Cardiac fibroblast (primary cell): ENCODE measurements at regions not wholly inside any gene's neighbourhood (a gene's known extent, or its start where the extent isn't known, plus 50 kb on each side); places are given as distances from the start of the nearest gene placed in this dataset.
A peak's percentile ranks its signal among the peaks of the same experiment; 100 is the strongest.

ENCODE experiments used
- DNase-seq, 2 donors: peaks; one replicate each; pipeline versions ENCODE4 v3.0.0 to v3.0.0-alpha.2; 2010; ENCODE audit warnings: low read depth in 2 of 2
- H3K4me3 ChIP-seq, 2 donors: replicated peaks in 1 of 2; 1 replicate in 1 of 2; 2 replicates in 1 of 2; pipeline ENCODE4 v1.5.1; 2011; ENCODE audit warnings: low read depth in 2 of 2, low read length in 2 of 2, mild to moderate bottlenecking in 2 of 2, moderate library complexity in 1 of 2
- CTCF ChIP-seq: IDR thresholded peaks from one replicate; pipeline ENCODE4 v1.5.1; 2011; ENCODE audit warnings: low read depth, mild to moderate bottlenecking, low read length, inconsistent platforms

GRCh38 chr13:72132075-72132474 is 265.1 kb upstream of the DACH1 start:
- TF ChIP-seq CTCF, result no peak
- no peak for DNase-seq
- no peak overlapping the region for H3K4me3 ChIP-seq

- DNase-seq, result no peak
- H3K4me3 ChIP-seq, result no peak overlapping the region
- TF ChIP-seq CTCF, result no peak
Measured at GRCh38 chr13:72129117-72129516, 262.1 kb upstream of the DACH1 start.

GRCh38 chr13:72127031-72127430 is 260.0 kb upstream of the DACH1 start:
- no peak overlapping the region for H3K4me3 ChIP-seq
- TF ChIP-seq CTCF, result no peak
- no peak for DNase-seq

- no peak for TF ChIP-seq CTCF
- H3K4me3 ChIP-seq, result no peak overlapping the region
- peak in 1 of 2 donors; percentile 25 for DNase-seq
Measured at GRCh38 chr13:72126424-72126823, 259.4 kb upstream of the DACH1 start.

GRCh38 chr13:72125561-72125960 is 258.6 kb upstream of the DACH1 start:
- peak in 1 of 2 donors; percentile 66 for DNase-seq
- no peak overlapping the region for H3K4me3 ChIP-seq
- no peak for TF ChIP-seq CTCF

- DNase-seq, result no peak
- no peak for TF ChIP-seq CTCF
- H3K4me3 ChIP-seq, result no peak overlapping the region
Measured at GRCh38 chr13:72122661-72123255, 255.8 kb upstream of the DACH1 start.

GRCh38 chr13:72121466-72121865 is 254.5 kb upstream of the DACH1 start:
- TF ChIP-seq CTCF, result no peak
- DNase-seq, result no peak
- H3K4me3 ChIP-seq, result no peak overlapping the region
